D341Med (cell line): ENCODE measurements at regions not wholly inside any gene's neighbourhood (a gene's known extent, or its start where the extent isn't known, plus 50 kb on each side); places are given as distances from the start of the nearest gene placed in this dataset.
A peak's percentile ranks its signal among the peaks of the same experiment; 100 is the strongest.

ENCODE experiments used
- DNase-seq: peaks from one replicate; pipeline ENCODE4 v3.0.0; 2012; ENCODE audit warnings: low spot score

GRCh38 chr5:168207450-168208029 lies 83.9 kb upstream of the WWC1 start:
- no peak for DNase-seq

GRCh38 chr5:168209244-168209995 lies 82.0 kb upstream of the WWC1 start:
- no peak for DNase-seq

- no peak for DNase-seq
Measured at GRCh38 chr5:168209997-168210396, 81.4 kb upstream of the WWC1 start.

- no peak for DNase-seq
Measured at GRCh38 chr5:168211245-168211644, 80.2 kb upstream of the WWC1 start.

- DNase-seq: no peak
Measured at GRCh38 chr5:168211936-168212335, 79.5 kb upstream of the WWC1 start.

- no peak for DNase-seq
Measured at GRCh38 chr5:168214071-168214470, 77.4 kb upstream of the WWC1 start.

GRCh38 chr5:168214886-168215285 lies 76.6 kb upstream of the WWC1 start:
- DNase-seq: no peak

- DNase-seq: no peak
Measured at GRCh38 chr5:168215646-168216045, 75.8 kb upstream of the WWC1 start.

GRCh38 chr5:168216989-168217388 lies 74.5 kb upstream of the WWC1 start:
- no peak for DNase-seq

GRCh38 chr5:168217497-168217896 lies 73.9 kb upstream of the WWC1 start:
- DNase-seq: no peak

- DNase-seq: no peak
Measured at GRCh38 chr5:168218746-168219145, 72.7 kb upstream of the WWC1 start.

- DNase-seq: peak; percentile 71
Measured at GRCh38 chr5:168219515-168220410, 71.7 kb upstream of the WWC1 start.

- no peak for DNase-seq
Measured at GRCh38 chr5:168224085-168224484, 67.4 kb upstream of the WWC1 start.

- no peak for DNase-seq
Measured at GRCh38 chr5:168226012-168226411, 65.4 kb upstream of the WWC1 start.

- DNase-seq: no peak
Measured at GRCh38 chr5:168227001-168227400, 64.4 kb upstream of the WWC1 start.

- DNase-seq: no peak
Measured at GRCh38 chr5:168227973-168228615, 63.4 kb upstream of the WWC1 start.

- no peak for DNase-seq
Measured at GRCh38 chr5:168228668-168229067, 62.8 kb upstream of the WWC1 start.

GRCh38 chr5:168234133-168234532 lies 57.3 kb upstream of the WWC1 start:
- no peak for DNase-seq

- no peak for DNase-seq
Measured at GRCh38 chr5:168238463-168238862, 53.0 kb upstream of the WWC1 start.

- DNase-seq: no peak
Measured at GRCh38 chr5:168239325-168239724, 52.1 kb upstream of the WWC1 start.
